A549 (cell line): ENCODE measurements at regions not wholly inside any gene's neighbourhood (a gene's known extent, or its start where the extent isn't known, plus 50 kb on each side); places are given as distances from the start of the nearest gene placed in this dataset.
"Not testable (repeated sequence)": the region's sequence is repeated elsewhere in the genome, so short reads cannot be mapped to it uniquely, and the experiment has no call there.

ENCODE experiments used
- CHD2 ChIP-seq: fragments of 150-350 bp; IDR thresholded peaks from 2 replicates; pipeline ENCODE4 v1.6.1; 2014; ENCODE audit warnings: low read length; ENCODE audit not compliant: partially characterized antibody
- CTCF ChIP-seq: fragments of >200 bp; sonication (Bioruptor Twin); formaldehyde crosslinking; IDR thresholded peaks from 3 replicates; pipeline ENCODE4 v1.5.1; 2016
- HOXA7 ChIP-seq: fragments of 250-450 bp; sonication (Bioruptor Pico); IDR thresholded peaks from 2 replicates; pipeline ENCODE4 v1.5.0; 2020; ENCODE audit warnings: mild to moderate bottlenecking, moderate library complexity
- JUN ChIP-seq, 2 experiments: fragments of >200 bp; sonication (Bioruptor Twin); formaldehyde crosslinking; IDR thresholded peaks; 2 replicates in 1 of 2; 3 replicates in 1 of 2; pipeline ENCODE4 v1.6.1; 2016 to 2017
- MYC ChIP-seq: IDR thresholded peaks from 2 replicates; pipeline ENCODE4 v1.6.1; 2012; ENCODE audit warnings: mild to moderate bottlenecking, inconsistent platforms, low read length, improper control_type of control experiment, borderline replicate concordance
- PBX3 ChIP-seq: IDR thresholded peaks from 2 replicates; pipeline ENCODE4 v1.6.1; 2012
- RCOR1 ChIP-seq: fragments of 150-350 bp; IDR thresholded peaks from 2 replicates; pipeline ENCODE4 v1.6.1; 2014; ENCODE audit warnings: antibody characterized with exemption, low read length, low read depth
- RFX5 ChIP-seq: fragments of 450-650 bp; IDR thresholded peaks from 2 replicates; pipeline ENCODE4 v1.7.1; 2014; ENCODE audit warnings: antibody characterized with exemption, mild to moderate bottlenecking, moderate library complexity
- SMC3 ChIP-seq: fragments of >200 bp; sonication (Bioruptor Twin); formaldehyde crosslinking; IDR thresholded peaks from 3 replicates; pipeline ENCODE4 v1.6.1; 2018; ENCODE audit warnings: inconsistent platforms
- TP53 ChIP-seq: fragments of 250-450 bp; sonication (Bioruptor Pico); IDR thresholded peaks from 2 replicates; pipeline ENCODE4 v1.5.0; 2021; ENCODE audit warnings: mild to moderate bottlenecking, moderate library complexity
- ZFP36 ChIP-seq: fragments of 450-650 bp; IDR thresholded peaks from 2 replicates; pipeline ENCODE4 v1.6.1; 2014; ENCODE audit warnings: borderline replicate concordance; ENCODE audit not compliant: partially characterized antibody

- not testable (repeated sequence) for TF ChIP-seq CTCF; JUN (IDR thresholded peaks at IDR 0.05); SMC3; ZFP36; RFX5; CHD2; RCOR1; PBX3; HOXA7 (CRISPR knock-in tag); TP53 (CRISPR knock-in tag); MYC
Measured at GRCh38 chr21:28034916-28035315, 957.8 kb downstream of the LTN1 start.
